ENCODE measurements at regions not wholly inside any gene's neighbourhood (a gene's known extent, or its start where the extent isn't known, plus 50 kb on each side); places are given as distances from the start of the nearest gene placed in this dataset.

- no peak for TF ChIP-seq CTCF (IDR thresholded peaks at IDR 0.05)
- no peak for TF ChIP-seq POLR2A (IDR thresholded peaks at IDR 0.05; ENCODE audit: low read length)
- no peak for TF ChIP-seq KDM1A (IDR thresholded peaks at IDR 0.05; ENCODE audit: low read depth)
- TF ChIP-seq CEBPB (IDR thresholded peaks at IDR 0.05) = no peak
- TF ChIP-seq NR3C1 (IDR thresholded peaks at IDR 0.05) = no peak
- no peak for TF ChIP-seq MAFK (IDR thresholded peaks at IDR 0.05; ENCODE audit: partially characterized antibody)
- TF ChIP-seq JUN (IDR thresholded peaks at IDR 0.05) = no peak
- TF ChIP-seq GATA3 (IDR thresholded peaks at IDR 0.05; ENCODE audit: borderline replicate concordance) = no peak
Measured at GRCh38 chr3:148344521-148344920, 353.2 kb upstream of the AGTR1 start.
